ENCODE measurements at regions not wholly inside any gene's neighbourhood (a gene's known extent, or its start where the extent isn't known, plus 50 kb on each side); places are given as distances from the start of the nearest gene placed in this dataset.
"Not testable (repeated sequence)": the region's sequence is repeated elsewhere in the genome, so short reads cannot be mapped to it uniquely, and the experiment has no call there.

DNA sequence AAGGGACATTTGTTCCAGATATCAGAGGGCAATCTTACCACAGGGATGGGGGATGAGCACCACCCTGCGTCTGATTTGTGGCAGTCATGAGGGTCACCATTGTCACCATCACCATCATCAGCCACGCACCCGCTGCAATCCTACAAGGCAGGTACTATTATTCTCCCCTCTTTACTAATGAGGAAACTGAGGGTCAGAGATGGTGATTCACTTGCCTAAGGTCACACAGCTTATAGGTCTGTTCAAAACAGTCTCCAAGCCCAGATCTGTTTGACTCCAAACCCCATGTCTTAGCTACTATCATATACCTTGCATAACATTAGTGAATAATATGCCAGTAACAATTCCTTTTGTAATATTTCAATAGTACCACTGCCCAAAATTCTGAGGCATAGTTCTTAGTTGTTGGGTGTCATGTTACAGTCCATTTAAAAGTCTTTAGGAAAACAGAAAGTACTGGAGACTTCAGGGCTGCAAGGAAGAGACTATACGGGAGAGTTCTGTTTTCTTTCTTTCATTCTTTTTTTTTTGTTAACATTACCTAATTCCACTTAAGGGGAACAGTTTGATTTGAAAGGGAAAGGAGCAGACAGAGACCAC, 166.4 kb downstream of the C16orf95 start:
- DNase-seq (ENCODE audit: low read depth): no peak

DNA sequence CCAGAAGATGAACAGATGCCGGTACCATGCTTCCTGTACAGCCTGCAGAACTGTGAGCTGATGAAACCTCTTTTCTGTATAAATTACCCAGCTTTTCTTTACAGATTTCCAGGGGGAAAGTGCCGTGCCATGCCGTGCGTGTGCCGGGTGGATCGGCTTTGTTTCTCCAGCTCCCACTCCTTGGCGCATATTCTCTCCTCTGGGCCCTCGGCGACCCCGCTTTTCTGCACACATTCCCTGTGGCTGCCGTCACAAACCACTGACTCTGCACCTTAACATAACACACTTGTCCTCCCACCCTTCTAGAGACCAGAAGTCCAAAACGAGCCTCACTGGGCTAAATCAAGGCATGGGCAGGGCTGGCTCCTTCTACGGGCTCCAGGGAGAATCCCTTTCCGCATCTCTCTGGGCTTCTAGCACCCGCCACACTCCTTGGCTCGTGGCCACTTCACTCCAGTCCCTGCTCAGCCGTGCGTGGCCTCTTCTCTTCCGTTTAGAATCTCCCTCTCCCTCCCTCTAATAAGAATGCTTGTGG, 164.9 kb downstream of the C16orf95 start:
- no peak for DNase-seq (ENCODE audit: low read depth)

DNA sequence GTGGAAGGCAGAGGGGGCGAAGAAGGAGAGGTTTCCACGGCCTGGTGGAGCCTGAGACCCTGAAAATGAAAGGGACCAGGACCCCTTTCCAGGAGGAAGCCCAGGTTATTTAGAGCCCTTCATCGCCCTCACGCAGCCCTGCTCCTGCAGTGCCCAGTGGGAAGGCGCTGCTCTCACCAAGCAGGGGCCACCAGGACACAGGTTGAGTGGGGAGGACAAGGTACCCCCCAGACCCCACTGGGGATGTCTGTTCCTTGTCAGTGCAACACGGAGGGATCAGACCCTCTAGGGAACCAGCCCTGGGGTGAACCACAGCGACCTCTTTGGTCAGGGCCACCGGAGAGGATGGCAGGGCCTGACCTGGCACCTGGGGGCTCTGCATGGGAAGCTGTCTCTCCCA, 163.9 kb downstream of the C16orf95 start:
- no peak for DNase-seq (ENCODE audit: low read depth)

DNA sequence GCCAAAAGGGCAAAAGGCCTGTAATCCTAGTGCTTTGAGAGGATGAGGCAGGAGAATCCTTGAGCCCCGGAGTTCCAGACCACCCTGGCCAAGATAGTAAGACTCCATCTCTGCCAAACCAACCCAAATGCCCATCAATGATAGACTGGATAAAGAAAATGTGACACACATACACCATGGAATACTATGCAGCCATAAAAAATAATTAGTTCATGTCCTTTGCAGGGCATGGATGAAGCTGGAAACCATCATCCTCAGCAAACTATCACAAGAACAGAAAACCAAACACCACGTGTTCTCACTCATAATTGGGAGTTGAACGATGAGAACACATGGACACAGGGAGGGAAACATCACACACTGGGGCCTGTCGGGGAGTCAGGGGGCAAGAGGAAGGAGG, 161.9 kb downstream of the C16orf95 start:
- not testable (repeated sequence) for DNase-seq (ENCODE audit: low read depth)

DNA sequence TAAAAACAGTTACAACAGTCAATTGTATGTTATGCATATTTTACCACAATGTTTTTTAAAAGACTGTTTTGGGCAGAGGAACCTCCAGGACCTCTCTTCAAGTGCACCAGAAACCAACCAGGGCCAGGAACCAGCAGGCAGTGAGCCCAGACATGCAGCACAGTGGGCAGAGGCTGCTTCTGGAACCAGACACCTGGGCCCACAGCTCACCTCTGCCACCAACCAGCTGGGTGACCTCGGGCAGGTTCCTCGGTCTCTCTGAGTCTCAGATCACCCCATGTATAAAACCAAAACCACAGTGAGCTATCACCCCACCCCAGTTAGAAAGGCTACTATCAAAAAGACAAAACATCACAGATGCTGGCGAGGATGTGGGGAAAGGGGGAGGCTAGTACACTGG, 161.0 kb downstream of the C16orf95 start:
- DNase-seq (ENCODE audit: low read depth): no peak

DNA sequence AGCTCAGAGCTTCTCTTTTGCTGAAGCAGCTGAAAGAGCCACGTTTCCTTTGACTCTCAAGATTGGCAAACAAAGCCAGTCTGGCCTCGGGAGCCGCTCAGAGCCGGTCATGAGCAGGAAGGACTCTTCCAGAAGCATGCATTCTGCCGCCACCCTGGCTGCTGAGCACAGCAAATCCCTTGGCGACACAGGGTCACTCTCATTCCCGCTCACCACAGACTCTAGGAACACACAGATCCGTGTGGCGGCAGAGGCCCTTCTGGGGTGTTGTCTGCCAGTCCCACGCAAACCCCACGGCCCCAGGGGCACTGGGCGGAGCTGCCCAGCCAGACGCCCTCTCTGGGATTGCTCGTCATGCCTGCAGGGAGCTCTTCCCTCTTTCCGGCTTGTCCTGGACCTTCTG, 157.0 kb downstream of the C16orf95 start:
- DNase-seq (ENCODE audit: low read depth): peak; percentile 7

DNA sequence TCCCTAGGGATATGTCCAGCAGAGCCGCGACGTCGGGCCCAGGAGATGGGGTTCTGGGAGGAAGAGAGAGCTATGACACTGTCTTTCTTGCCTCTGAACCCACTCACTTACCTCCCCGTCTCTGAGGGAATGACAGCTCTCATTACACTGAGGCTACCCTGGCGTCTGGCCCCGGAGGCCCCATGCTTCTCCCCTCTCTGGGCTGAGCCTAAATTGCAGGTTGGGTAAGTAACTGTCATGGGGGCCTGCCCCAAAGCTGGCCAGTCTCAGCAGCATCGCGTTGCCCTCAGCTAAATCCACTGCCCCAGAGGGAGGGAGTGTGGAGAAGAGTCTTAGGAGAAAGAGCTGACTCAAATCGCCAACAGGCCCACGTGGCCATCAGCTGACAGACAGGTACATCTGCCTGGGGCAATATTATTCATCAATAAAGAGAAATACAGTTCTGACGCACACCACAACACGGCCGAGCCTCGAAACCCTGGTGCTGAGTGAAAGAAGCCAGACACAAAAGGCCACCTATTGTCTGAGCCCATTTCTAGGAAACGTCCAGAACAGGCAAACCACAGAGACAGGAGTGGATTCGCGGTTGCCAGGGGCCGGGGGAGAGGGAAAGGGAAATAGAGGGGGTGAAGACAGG, 156.4 kb downstream of the C16orf95 start:
- peak; percentile 41 for DNase-seq (ENCODE audit: low read depth)

DNA sequence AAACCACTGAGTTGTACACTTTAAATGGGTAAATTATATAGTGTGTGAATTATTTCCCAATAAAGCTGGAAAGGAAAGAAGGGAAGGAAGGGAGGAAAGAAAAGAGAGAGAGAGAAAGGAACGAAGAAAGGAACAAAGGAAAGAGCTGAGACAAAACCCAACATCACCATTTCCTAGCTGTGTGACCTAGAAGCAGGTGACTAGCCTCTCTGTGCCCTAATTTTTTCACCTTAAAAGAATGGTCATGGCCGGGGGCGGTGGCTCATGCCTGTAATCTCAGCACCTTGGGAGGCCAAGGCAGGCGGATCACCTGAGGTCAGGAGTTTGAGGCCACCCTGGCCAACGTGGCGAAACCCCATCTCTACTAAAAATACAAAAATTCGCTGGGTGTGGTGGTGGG, 155.8 kb downstream of the C16orf95 start:
- not testable (repeated sequence) for DNase-seq (ENCODE audit: low read depth)

DNA sequence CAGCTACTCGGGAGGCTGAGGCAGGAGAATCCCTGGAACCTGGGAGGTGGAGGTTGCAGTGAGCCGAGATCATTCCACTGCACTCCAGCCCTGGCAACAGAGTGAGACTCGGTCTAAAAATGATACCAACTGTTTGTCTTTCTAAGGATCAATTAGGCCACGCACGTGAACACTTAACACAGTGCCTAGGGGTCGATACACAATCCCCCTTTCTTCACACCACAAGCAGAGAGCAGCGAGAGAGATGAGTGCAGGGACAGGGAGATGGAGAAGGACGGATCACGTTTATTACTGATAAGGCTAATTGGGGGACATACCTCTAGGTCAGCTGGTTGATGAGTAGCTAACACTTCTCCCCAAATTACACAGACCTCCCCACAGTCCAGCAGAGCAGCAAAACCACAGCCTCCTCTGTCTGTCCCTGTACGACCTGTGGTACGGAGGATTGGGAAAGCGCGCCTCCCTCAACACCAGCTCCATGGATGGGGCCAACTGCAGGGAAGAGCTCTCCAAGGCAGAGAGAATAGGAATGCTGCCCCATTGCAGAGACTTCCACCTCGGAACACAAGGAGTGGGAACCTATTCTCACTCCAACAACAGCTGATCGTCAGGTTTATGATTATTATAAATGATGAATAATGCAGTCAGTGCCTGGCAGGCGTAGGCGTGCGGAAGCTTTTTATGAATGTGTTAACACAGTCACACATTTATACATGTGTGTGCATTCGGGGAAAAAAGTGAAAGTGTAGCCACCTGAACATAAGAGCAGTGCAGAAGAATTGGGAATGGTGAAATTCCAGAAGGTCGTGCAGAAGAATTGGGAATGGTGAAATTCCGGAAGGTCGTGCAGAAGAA, 155.1 kb downstream of the C16orf95 start:
- no peak for DNase-seq (ENCODE audit: low read depth)

DNA sequence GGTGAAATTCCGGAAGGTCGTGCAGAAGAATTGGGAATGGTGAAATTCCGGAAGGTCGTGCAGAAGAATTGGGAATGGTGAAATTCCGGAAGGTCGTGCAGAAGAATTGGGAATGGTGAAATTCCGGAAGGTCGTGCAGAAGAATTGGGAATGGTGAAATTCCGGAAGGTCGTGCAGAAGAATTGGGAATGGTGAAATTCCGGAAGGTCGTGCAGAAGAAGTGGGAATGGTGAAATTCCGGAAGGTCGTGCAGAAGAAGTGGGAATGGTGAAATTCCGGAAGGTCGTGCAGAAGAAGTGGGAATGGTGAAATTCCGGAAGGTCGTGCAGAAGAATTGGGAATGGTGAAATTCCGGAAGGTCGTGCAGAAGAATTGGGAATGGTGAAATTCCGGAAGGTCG, 154.4 kb downstream of the C16orf95 start:
- not testable (repeated sequence) for DNase-seq (ENCODE audit: low read depth)

DNA sequence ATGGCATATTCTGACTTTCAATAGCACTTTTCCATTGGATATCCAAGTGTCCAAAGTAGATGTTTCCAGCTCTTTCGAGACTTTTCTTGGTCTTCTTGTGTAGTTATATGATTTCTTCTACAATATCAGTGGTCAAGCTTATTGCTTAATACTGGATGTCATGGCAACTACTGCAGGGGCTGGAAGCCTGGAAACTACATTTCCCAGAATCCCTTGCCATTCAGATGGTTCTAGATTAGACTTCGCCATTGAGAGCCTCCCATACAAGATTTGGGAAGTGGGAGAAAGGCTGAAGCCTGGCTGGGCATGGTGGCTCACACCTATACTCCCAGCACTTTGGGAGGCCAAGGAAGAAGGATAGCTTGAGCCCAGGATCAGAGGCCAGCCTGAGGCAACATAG, 153.6 kb downstream of the C16orf95 start:
- DNase-seq (ENCODE audit: low read depth): no peak

DNA sequence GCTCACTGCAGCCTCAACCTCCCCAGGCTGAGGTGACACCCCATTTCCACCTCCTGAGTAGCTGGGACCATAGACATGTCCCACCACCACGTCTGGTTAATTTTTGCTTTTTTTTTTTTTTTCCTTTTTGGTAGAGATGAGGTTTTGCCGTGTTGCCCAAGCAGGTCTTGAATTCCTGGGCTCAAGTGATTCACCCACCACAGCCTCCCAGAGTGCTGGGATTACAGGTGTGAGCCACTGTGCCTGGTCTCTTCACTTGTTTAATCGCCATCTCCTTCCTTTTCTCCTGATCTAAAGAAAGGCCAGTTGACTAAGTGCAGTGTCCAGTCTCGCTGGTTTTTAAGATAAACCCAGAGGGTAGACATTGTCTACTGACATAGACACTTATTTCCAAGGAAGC, 152.0 kb downstream of the C16orf95 start:
- peak; percentile 53 for DNase-seq (ENCODE audit: low read depth)

DNA sequence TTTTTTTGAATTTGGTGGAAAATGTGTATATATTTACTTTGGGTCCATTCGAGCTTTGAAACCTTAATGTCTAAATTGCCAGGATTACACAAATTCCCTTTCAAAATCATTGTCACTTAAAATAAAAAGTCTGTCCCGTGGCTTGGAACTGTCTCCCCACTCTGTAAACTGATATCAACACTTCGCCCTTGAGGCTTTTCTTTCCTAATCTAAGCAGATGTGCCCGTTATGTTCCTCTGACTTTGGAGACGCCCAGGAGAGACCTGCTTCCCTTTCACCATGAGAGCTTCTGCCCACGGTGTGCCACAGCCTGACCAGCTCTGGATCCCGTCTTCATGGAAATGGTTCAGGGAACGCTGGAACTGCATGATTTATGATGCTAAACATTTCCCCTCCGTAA, 151.3 kb downstream of the C16orf95 start:
- no peak for DNase-seq (ENCODE audit: low read depth)

DNA sequence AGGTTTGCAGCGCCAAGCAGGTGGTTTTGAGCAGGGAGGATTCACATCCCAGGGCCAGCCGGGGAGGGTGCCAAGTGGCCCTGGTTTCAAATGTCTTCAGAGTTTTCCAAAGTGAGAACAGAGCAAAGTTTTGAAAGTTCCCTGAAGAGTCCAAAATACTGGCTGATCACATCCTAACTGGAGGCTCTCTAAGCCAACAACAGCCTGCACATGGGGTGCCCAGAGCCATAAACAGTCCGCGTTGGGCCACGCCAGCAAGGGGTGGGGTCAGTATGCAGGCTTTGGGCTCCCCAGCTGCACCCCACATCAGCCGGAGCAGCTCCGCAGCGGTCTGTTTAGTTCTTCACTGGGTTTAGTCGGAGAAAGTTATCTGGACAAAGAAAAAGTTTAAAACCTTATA, 150.9 kb downstream of the C16orf95 start:
- DNase-seq (ENCODE audit: low read depth): no peak

DNA sequence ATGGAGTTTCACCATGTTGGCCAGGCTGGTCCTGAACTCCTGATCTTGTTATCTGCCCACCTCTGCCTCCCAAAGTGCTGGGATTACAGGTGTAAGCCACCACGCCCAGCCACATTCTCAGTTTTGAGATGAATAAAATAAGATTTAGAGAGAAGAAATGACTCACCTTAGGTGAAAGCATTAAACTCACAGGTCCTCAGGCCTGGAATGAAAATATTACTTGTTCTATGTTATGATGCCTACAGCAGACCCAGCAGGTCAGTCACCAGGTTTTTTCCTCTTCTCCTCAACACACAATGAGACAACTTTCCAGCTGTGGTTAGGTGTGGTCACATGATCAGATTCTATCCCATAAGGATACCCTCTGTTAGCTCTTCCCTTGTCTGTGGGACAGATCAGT, 150.3 kb downstream of the C16orf95 start:
- DNase-seq (ENCODE audit: low read depth): no peak

DNA sequence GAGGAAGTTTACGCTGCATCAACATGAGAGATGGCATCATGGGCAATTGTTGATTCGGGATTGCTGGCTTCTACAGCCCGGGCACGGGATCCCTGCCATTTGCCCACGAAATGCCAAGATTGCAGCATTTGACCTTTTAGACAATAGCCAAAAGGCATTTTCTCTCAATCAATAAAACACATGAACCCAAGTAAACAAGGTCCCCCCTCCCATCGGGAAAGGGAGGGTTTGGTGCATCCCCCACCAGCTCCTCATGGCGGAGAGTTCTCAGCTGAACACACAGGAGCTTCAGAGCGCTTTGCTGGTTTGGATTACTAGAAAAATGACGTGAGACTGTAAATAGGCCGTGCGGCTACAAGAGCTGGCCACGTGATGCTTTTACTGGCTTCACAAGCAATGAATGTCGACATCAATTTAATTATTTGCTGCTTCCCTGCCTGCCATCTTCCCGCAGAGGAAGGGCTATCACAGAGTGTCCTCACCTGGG, 147.6 kb downstream of the C16orf95 start:
- DNase-seq (ENCODE audit: low read depth): no peak

DNA sequence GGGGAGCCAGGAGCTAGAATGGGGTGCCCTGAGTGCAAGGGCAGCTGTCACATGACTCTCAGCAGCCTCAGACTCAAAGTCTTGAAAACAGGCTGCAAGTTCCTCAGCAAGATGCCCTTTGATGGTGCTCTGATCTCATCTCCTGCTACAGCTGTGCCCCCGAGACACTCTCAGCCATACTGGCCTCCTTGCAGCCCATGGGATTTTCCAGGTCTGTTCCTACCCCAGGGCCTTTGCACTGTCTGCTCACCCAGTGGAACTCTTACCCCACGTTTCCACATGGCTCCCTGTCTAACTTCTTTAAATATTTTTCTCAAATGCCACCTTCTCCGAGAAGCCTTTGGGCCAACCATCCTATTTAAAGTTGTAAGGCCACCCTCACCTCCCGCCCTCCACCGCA, 146.9 kb downstream of the C16orf95 start:
- no peak for DNase-seq (ENCODE audit: low read depth)

DNA sequence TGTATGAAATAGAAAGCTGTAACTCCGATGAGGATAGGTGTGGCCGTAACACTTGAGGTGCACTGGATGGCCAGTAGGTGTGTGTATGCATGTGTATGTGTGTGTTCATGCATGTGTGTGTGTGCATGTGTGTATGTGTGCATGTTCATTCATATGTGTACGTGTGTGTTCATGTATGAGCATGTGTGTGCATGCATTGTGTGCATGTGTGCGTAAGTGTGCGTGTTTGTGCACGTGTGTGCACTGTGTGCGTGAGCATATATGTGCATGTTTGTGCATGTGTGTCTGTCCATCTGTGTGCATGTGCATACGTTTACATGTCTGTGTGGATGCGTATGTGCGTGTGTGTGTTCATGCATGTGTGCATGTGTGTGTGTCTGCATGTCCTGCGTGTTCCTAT, 145.5 kb downstream of the C16orf95 start:
- DNase-seq (ENCODE audit: low read depth): no peak

DNA sequence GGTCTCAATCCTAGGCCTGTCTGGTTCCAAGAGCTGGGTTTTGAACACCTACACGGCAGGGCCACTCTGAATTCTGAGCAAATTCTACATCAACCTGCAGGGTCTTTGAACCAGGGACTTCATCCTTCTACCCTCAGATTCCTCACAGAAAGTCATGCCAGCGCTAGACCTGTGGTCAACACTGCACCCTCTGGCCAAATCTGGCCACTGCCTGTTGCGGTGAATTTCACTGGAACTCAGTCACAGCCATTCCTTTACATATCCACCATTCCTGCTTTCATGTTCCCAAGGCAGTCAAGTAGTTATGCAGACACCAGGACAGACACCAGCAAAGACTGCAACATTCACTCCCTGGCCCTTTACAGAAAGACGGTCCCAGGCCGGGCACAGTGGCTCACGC, 144.6 kb downstream of the C16orf95 start:
- peak; percentile 19 for DNase-seq (ENCODE audit: low read depth)

DNA sequence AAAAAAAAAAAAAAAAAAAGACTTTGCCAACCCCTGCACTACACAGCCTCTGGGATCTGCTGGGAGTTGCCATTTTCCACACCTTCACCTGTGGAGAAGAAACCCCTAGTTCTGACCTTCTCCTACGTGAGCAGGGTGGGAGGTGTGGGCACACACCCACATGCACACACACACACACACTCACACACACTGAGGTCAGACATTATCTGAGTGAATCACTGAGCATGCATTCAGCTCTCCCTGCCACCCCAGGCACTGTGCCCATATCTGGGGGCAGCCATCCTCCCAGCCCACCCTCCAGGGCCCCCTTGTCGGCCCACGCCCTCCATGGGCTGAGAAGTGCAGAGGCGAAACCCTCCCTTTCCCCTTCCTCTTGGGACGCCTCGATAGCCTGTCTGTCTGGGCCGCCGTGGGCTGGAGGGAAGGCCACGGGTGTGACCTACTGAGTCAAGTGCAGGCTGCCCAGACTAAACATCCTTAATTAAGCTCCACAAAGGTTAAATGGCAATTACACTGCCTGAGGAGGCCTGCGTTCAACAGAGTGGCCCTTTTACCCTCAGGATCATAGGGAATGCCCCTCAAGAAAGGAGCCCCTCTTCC, 143.8 kb downstream of the C16orf95 start:
- DNase-seq (ENCODE audit: low read depth): peak; percentile 61

DNA sequence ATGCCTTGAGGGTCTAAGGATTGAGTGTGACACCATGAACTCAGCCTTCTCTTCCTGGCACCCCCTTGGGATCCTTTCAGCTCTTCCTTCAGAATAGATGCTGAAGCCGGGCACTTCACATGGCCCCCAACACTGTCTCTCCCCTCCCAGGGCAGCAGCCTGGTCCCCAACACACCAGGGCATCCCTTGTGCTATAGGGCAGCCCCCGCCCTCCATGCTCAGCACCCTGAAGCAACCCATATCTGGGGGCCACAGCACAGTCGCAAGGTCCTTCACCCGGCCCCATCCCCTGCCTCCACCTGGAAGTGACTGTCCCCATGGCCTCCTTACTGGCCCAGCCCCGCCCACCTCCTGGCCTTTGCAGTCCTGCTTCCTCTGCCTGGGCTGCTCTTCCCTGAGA, 143.1 kb downstream of the C16orf95 start:
- no peak for DNase-seq (ENCODE audit: low read depth)

DNA sequence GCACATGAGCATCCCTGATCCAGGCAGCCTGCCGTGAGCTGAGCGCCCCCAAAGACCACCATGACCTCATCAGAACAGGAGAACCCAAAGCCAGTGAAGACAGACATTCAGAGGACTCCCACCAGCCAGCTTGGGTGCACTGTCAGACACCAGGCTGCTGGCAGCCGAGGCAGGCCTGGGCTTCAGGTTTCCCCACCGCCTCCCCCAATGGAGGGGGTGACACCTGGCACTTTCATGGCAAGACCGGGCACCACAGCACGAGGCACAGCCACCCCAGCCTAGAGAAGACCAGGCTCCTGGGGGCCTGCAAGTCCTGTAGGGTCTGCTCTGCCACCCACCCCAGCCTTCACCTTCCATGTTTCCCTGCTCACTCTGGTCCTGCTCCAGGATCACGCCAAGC, 140.5 kb downstream of the C16orf95 start:
- DNase-seq (ENCODE audit: low read depth): no peak

Measured in M059J (cell line).